Type B pancreatic cell (in vitro differentiated cells): ENCODE measurements at regions not wholly inside any gene's neighbourhood (a gene's known extent, or its start where the extent isn't known, plus 50 kb on each side); places are given as distances from the start of the nearest gene placed in this dataset.

Experiments
- DNase-seq: peaks from one replicate; pipeline ENCODE4 v3.0.0; 2021; ENCODE audit warnings: mixed read lengths; ENCODE audit not compliant: unreplicated experiment; ENCODE audit errors: extremely low spot score
- H3K27ac Mint-ChIP-seq: 2 replicates; pipeline ENCODE4 v1.8.0; 2021; ENCODE audit warnings: mild to moderate bottlenecking, mixed read lengths
- H3K27me3 Mint-ChIP-seq: 2 replicates; pipeline ENCODE4 v1.8.0; 2021; ENCODE audit warnings: mixed read lengths
- H3K36me3 Mint-ChIP-seq: 2 replicates; pipeline ENCODE4 v1.8.0; 2021; ENCODE audit warnings: mixed read lengths
- H3K4me1 Mint-ChIP-seq: one replicate; pipeline ENCODE4 v1.8.0; 2021; ENCODE audit warnings: mixed read lengths; ENCODE audit not compliant: unreplicated experiment
- H3K4me3 Mint-ChIP-seq: 2 replicates; pipeline ENCODE4 v1.8.0; 2021; ENCODE audit warnings: mild to moderate bottlenecking, mixed read lengths
- H3K9me3 Mint-ChIP-seq: 2 replicates; pipeline ENCODE4 v1.8.0; 2021; ENCODE audit warnings: mixed read lengths
- TF ChIP-seq, protein P1 (sequence below): fragments of 200-600 bp; sonication (generic); conservative IDR thresholded peaks from 2 replicates; pipeline ENCODE4 v1.5.0; 2021; ENCODE audit warnings: antibody characterized with exemption, mild to moderate bottlenecking

DNA sequence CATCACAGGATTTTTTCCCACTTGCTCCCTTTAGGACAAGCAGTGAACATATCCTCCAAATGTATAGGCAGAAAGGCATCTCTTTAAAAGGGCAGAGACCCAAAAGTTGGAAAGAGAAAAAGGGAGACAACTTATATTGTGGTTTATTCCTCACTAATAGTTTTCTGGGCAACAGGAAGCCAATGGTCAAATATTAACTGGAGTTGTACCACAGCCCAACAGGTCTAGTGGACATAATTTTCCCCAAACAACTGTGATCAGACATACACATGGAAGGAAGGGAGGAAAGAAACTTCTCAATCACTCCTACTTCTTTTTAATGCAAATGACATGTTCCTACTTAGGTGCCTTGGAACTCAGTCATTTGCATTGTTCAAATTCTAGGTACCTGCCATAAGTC lies 78.4 kb downstream of the SOX9 start:
- Mint-ChIP-seq H3K4me3 (no peak overlapping the region), H3K4me1 (peaks cover under 1% of the 10 kb centered on the region), H3K27me3 (peaks cover 7% of the 10 kb centered on the region), H3K9me3 (peaks cover 5% of the 10 kb centered on the region), H3K27ac (no peak overlapping the region), H3K36me3 (no peaks in the 10 kb centered on the region)
- no peak for DNase-seq
- TF ChIP-seq, protein P1, sequence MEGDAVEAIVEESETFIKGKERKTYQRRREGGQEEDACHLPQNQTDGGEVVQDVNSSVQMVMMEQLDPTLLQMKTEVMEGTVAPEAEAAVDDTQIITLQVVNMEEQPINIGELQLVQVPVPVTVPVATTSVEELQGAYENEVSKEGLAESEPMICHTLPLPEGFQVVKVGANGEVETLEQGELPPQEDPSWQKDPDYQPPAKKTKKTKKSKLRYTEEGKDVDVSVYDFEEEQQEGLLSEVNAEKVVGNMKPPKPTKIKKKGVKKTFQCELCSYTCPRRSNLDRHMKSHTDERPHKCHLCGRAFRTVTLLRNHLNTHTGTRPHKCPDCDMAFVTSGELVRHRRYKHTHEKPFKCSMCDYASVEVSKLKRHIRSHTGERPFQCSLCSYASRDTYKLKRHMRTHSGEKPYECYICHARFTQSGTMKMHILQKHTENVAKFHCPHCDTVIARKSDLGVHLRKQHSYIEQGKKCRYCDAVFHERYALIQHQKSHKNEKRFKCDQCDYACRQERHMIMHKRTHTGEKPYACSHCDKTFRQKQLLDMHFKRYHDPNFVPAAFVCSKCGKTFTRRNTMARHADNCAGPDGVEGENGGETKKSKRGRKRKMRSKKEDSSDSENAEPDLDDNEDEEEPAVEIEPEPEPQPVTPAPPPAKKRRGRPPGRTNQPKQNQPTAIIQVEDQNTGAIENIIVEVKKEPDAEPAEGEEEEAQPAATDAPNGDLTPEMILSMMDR: no peak

DNA sequence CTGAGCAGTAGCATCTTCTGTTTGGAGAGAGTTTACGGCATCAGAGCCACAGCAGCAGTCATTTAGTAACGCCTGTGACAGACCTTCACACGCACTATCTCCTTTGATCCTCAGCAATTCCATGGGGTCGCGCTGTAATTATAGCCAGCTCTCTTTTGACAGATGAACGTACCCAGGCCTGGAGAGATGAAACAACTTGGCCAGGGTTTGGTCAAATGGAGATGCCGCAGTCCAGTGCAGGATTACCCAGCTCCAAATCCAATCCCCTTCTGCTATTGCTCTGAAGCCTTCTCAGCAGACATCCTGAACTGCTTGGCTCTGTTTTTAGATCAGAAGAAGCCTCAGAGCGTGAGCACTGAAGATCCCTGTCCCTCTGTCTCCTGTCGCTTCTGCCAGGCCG lies 83.9 kb downstream of the SOX9 start:
- H3K9me3 Mint-ChIP-seq: peaks cover 5% of the 10 kb centered on the region
- no peak overlapping the region for H3K4me3 Mint-ChIP-seq
- no peak overlapping the region for H3K27ac Mint-ChIP-seq
- peaks cover 7% of the 10 kb centered on the region for H3K4me1 Mint-ChIP-seq
- H3K36me3 Mint-ChIP-seq: no peaks in the 10 kb centered on the region
- DNase-seq: no peak
- peaks cover 41% of the 10 kb centered on the region for H3K27me3 Mint-ChIP-seq
- TF ChIP-seq, protein P1: no peak

DNA sequence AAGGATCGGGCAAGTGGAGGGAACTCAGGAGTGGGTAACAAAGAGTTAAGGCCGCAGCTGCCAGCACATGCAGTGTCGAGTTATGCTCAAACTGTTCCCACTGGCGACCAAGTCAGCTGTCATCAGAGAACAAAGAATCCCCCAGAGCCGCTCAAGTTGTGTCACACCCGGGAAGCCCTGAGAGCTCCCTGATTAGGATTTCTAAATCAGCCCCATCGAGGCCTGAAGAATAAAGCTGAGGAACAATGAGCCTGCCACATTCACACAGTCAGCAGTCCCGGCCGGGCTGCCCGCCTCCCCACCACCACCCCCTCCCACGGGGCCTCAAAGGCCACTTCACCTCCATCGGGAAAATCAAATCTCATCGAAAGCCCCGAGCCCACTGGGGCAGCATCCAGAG lies 84.5 kb downstream of the SOX9 start:
- H3K27me3 Mint-ChIP-seq: peaks cover 45% of the 10 kb centered on the region

DNA sequence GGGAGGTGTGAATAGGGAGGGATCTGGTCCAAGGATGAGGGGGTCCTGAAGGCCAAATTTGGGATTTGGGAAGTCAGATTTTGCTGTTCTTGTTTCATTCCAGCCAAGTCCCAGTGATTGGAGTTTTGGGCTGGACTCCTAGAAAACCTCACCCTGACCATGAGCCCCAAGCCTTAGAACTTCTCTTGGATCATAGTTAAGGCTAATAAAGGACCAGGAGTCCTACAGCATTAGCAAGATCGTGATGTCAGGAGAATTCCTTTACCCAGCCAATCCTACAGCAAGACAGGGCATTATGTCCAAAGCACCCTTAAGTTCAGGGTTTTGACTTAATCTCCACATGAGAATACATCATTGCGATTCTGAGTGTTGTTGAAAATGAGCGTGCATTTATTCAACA lies 85.0 kb downstream of the SOX9 start:
- Mint-ChIP-seq H3K27me3 (peaks cover 45% of the 10 kb centered on the region), H3K4me3 (no peak overlapping the region)

More for the DNA sequence above, 84.5 kb downstream of the SOX9 start:
- H3K4me1 Mint-ChIP-seq: peaks cover 7% of the 10 kb centered on the region
- no peak overlapping the region for H3K27ac Mint-ChIP-seq
- TF ChIP-seq, protein P1: no peak
- H3K9me3 Mint-ChIP-seq: peaks cover 5% of the 10 kb centered on the region
- DNase-seq: no peak
- H3K36me3 Mint-ChIP-seq: no peaks in the 10 kb centered on the region
- no peak overlapping the region for H3K4me3 Mint-ChIP-seq

DNA sequence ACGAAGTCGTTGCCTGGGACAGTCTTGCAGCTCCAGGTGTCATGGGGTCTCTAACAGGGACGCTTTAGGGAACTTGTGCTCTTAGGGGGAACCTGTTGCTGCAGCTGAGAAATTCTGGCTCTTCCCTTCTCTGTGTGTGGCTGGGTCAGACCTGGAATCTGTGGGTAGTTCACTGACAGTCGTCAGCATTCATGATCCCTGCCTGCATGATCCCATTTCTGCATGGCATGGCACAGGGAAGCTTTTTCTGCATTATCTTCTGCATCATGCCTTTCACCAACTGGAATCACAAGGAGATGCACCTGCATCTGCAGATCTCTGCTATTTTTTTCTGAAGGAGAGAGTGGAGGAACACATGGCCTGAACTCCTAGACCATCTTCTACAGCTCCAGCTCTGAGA lies 85.6 kb downstream of the SOX9 start:
- peaks cover 7% of the 10 kb centered on the region for H3K4me1 Mint-ChIP-seq
- no peaks in the 10 kb centered on the region for H3K9me3 Mint-ChIP-seq
- peaks cover 42% of the 10 kb centered on the region for H3K27me3 Mint-ChIP-seq
- H3K36me3 Mint-ChIP-seq: no peaks in the 10 kb centered on the region
- no peak overlapping the region for H3K27ac Mint-ChIP-seq
- H3K4me3 Mint-ChIP-seq: no peak overlapping the region
- TF ChIP-seq, protein P1: no peak
- DNase-seq: no peak

More for the DNA sequence above, 85.0 kb downstream of the SOX9 start:
- Mint-ChIP-seq H3K27ac (no peak overlapping the region), H3K9me3 (peaks cover 4% of the 10 kb centered on the region), H3K36me3 (no peaks in the 10 kb centered on the region), H3K4me1 (peaks cover 7% of the 10 kb centered on the region)
- no peak for DNase-seq
- TF ChIP-seq, protein P1: no peak

DNA sequence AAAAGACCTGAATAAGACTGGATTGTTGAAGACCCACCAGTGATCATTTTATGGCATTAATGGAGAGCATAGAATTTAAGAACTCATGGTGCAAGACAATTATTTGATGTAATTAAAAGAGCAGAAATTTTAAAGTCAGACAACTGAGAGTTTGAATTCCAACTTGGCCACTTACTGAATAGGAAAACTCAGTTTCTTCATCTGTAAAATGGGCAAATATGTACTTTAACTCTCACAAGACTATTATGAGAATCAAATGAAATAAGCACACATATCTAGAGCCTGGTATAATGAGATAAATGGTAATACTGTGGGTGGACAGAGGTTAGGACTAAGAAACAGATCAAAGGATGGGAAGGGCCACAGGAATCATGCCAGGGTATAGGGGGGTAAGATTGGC lies 88.0 kb downstream of the SOX9 start:
- Mint-ChIP-seq H3K27me3 (peaks cover 46% of the 10 kb centered on the region), H3K4me1 (peaks cover 16% of the 10 kb centered on the region), H3K4me3 (no peak overlapping the region), H3K9me3 (peaks cover 3% of the 10 kb centered on the region), H3K27ac (no peak overlapping the region), H3K36me3 (no peaks in the 10 kb centered on the region)
- TF ChIP-seq, protein P1: no peak
- DNase-seq: no peak
